ENCODE measurements at regions not wholly inside any gene's neighbourhood (a gene's known extent, or its start where the extent isn't known, plus 50 kb on each side); places are given as distances from the start of the nearest gene placed in this dataset.

GRCh38 chr7:67788669-67789068, 792.0 kb downstream of the TYW1 start:
- no peaks in the 10 kb centered on the region for H3K27me3 ChIP-seq (ENCODE audit: insufficient read depth, low read length, poor library complexity)
- no peaks in the 10 kb centered on the region for H3K4me1 ChIP-seq (ENCODE audit: insufficient read depth, low read length)
- no peak overlapping the region for H2AFZ ChIP-seq (ENCODE audit: low read depth, low read length)
- H3K27ac ChIP-seq (ENCODE audit: low read length): no peak overlapping the region
- H3K9me3 ChIP-seq (ENCODE audit: insufficient read depth, low read length, severe bottlenecking): no peaks in the 10 kb centered on the region
- H3K4me3 ChIP-seq (ENCODE audit: low read depth in 1 of 2, low read length in 2 of 2): no peak overlapping the region
- H4K20me1 ChIP-seq (ENCODE audit: insufficient read depth, low read length): no peaks in the 10 kb centered on the region
- no peak for TF ChIP-seq EZH2 (IDR thresholded peaks at IDR 0.05; ENCODE audit: borderline replicate concordance, low read depth, low read length, severe bottlenecking)
- TF ChIP-seq CTCF (IDR thresholded peaks at IDR 0.05; ENCODE audit: borderline replicate concordance, extremely low read depth, low read length, poor library complexity, severe bottlenecking): no peak
- H3K79me2 ChIP-seq (ENCODE audit: insufficient read depth, low read length): no peaks in the 10 kb centered on the region
- ATAC-seq (ENCODE audit: insufficient read depth, low read depth) (no peak), DNase-seq (no peak)
- no peak overlapping the region for H3K4me2 ChIP-seq (ENCODE audit: insufficient read depth, low read length)
- H3K36me3 ChIP-seq (ENCODE audit: insufficient read depth, low read length): no peaks in the 10 kb centered on the region
- no peak overlapping the region for H3K9ac ChIP-seq (ENCODE audit: low read depth, low read length)

- H3K4me3 ChIP-seq (ENCODE audit: low read depth in 1 of 2, low read length in 2 of 2): no peak overlapping the region
- no peak overlapping the region for H3K4me2 ChIP-seq (ENCODE audit: insufficient read depth, low read length)
- H3K27me3 ChIP-seq (ENCODE audit: insufficient read depth, low read length, poor library complexity): no peaks in the 10 kb centered on the region
- no peak overlapping the region for H3K9ac ChIP-seq (ENCODE audit: low read depth, low read length)
- H3K79me2 ChIP-seq (ENCODE audit: insufficient read depth, low read length): no peaks in the 10 kb centered on the region
- DNase-seq: no peak
- TF ChIP-seq EZH2 (IDR thresholded peaks at IDR 0.05; ENCODE audit: borderline replicate concordance, low read depth, low read length, severe bottlenecking) (no peak), CTCF (IDR thresholded peaks at IDR 0.05; ENCODE audit: borderline replicate concordance, extremely low read depth, low read length, poor library complexity, severe bottlenecking) (no peak)
- no peaks in the 10 kb centered on the region for H3K4me1 ChIP-seq (ENCODE audit: insufficient read depth, low read length)
- H4K20me1 ChIP-seq (ENCODE audit: insufficient read depth, low read length): no peaks in the 10 kb centered on the region
- no peak for ATAC-seq (ENCODE audit: insufficient read depth, low read depth)
- no peaks in the 10 kb centered on the region for H3K9me3 ChIP-seq (ENCODE audit: insufficient read depth, low read length, severe bottlenecking)
- H3K27ac ChIP-seq (ENCODE audit: low read length): no peak overlapping the region
- no peaks in the 10 kb centered on the region for H3K36me3 ChIP-seq (ENCODE audit: insufficient read depth, low read length)
- H2AFZ ChIP-seq (ENCODE audit: low read depth, low read length): no peak overlapping the region
These were observed 795.3 kb downstream of the TYW1 start for GRCh38 chr7:67791918-67792317.

- no peak overlapping the region for H2AFZ ChIP-seq (ENCODE audit: low read depth, low read length)
- no peak overlapping the region for H3K9ac ChIP-seq (ENCODE audit: low read depth, low read length)
- H3K36me3 ChIP-seq (ENCODE audit: insufficient read depth, low read length): no peaks in the 10 kb centered on the region
- H4K20me1 ChIP-seq (ENCODE audit: insufficient read depth, low read length): no peaks in the 10 kb centered on the region
- H3K27ac ChIP-seq (ENCODE audit: low read length): no peak overlapping the region
- no peaks in the 10 kb centered on the region for H3K4me1 ChIP-seq (ENCODE audit: insufficient read depth, low read length)
- H3K4me2 ChIP-seq (ENCODE audit: insufficient read depth, low read length): no peak overlapping the region
- H3K9me3 ChIP-seq (ENCODE audit: insufficient read depth, low read length, severe bottlenecking): no peaks in the 10 kb centered on the region
- no peaks in the 10 kb centered on the region for H3K27me3 ChIP-seq (ENCODE audit: insufficient read depth, low read length, poor library complexity)
- DNase-seq (no peak), ATAC-seq (ENCODE audit: insufficient read depth, low read depth) (no peak)
- H3K79me2 ChIP-seq (ENCODE audit: insufficient read depth, low read length): no peaks in the 10 kb centered on the region
- no peak for TF ChIP-seq CTCF (IDR thresholded peaks at IDR 0.05; ENCODE audit: borderline replicate concordance, extremely low read depth, low read length, poor library complexity, severe bottlenecking)
- TF ChIP-seq EZH2 (IDR thresholded peaks at IDR 0.05; ENCODE audit: borderline replicate concordance, low read depth, low read length, severe bottlenecking): no peak
- no peak overlapping the region for H3K4me3 ChIP-seq (ENCODE audit: low read depth in 1 of 2, low read length in 2 of 2)
These were observed 797.9 kb downstream of the TYW1 start for GRCh38 chr7:67794544-67794943.

- Histone ChIP-seq H3K9ac (ENCODE audit: low read depth, low read length) (no peak overlapping the region), H3K27ac (ENCODE audit: low read length) (no peak overlapping the region), H3K36me3 (ENCODE audit: insufficient read depth, low read length) (no peaks in the 10 kb centered on the region)
These were observed 807.2 kb downstream of the TYW1 start for GRCh38 chr7:67803789-67804188.

More at GRCh38 chr7:67803789-67804188, 807.2 kb downstream of the TYW1 start:
- Histone ChIP-seq H3K4me3 (ENCODE audit: low read depth in 1 of 2, low read length in 2 of 2) (no peak overlapping the region), H2AFZ (ENCODE audit: low read depth, low read length) (no peak overlapping the region), H3K27me3 (ENCODE audit: insufficient read depth, low read length, poor library complexity) (no peaks in the 10 kb centered on the region), H3K4me2 (ENCODE audit: insufficient read depth, low read length) (no peak overlapping the region), H3K4me1 (ENCODE audit: insufficient read depth, low read length) (no peaks in the 10 kb centered on the region), H3K9me3 (ENCODE audit: insufficient read depth, low read length, severe bottlenecking) (no peaks in the 10 kb centered on the region), H4K20me1 (ENCODE audit: insufficient read depth, low read length) (no peaks in the 10 kb centered on the region), H3K79me2 (ENCODE audit: insufficient read depth, low read length) (no peaks in the 10 kb centered on the region)
- DNase-seq: no peak
- no peak for TF ChIP-seq CTCF (IDR thresholded peaks at IDR 0.05; ENCODE audit: borderline replicate concordance, extremely low read depth, low read length, poor library complexity, severe bottlenecking)
- no peak for TF ChIP-seq EZH2 (IDR thresholded peaks at IDR 0.05; ENCODE audit: borderline replicate concordance, low read depth, low read length, severe bottlenecking)
- ATAC-seq (ENCODE audit: insufficient read depth, low read depth): no peak

Data from DND-41 (cell line).